ENCODE measurements at regions not wholly inside any gene's neighbourhood (a gene's known extent, or its start where the extent isn't known, plus 50 kb on each side); places are given as distances from the start of the nearest gene placed in this dataset.

- no peak for TF ChIP-seq ZNF394 (tag by site-specific recombination; IDR thresholded peaks at IDR 0.05; ENCODE audit: borderline replicate concordance)
- no peak for TF ChIP-seq ZNF416 (tag by site-specific recombination; IDR thresholded peaks at IDR 0.05)
- TF ChIP-seq ZNF335 (tag by site-specific recombination; conservative IDR thresholded peaks at IDR 0.05), result no peak
- TF ChIP-seq PRDM1 (tag by site-specific recombination; IDR thresholded peaks at IDR 0.05), result no peak
- no peak for TF ChIP-seq ZNF221 (tag by site-specific recombination; IDR thresholded peaks at IDR 0.05; ENCODE audit: borderline replicate concordance)
- no peak for TF ChIP-seq ZNF2 (tag by site-specific recombination; IDR thresholded peaks at IDR 0.05)
- TF ChIP-seq ZBTB21 (tag by site-specific recombination; IDR thresholded peaks at IDR 0.05), result no peak
These were observed 77.3 kb upstream of the RPH3A start (continued) for GRCh38 chr12:112714166-112714710.

DNA sequence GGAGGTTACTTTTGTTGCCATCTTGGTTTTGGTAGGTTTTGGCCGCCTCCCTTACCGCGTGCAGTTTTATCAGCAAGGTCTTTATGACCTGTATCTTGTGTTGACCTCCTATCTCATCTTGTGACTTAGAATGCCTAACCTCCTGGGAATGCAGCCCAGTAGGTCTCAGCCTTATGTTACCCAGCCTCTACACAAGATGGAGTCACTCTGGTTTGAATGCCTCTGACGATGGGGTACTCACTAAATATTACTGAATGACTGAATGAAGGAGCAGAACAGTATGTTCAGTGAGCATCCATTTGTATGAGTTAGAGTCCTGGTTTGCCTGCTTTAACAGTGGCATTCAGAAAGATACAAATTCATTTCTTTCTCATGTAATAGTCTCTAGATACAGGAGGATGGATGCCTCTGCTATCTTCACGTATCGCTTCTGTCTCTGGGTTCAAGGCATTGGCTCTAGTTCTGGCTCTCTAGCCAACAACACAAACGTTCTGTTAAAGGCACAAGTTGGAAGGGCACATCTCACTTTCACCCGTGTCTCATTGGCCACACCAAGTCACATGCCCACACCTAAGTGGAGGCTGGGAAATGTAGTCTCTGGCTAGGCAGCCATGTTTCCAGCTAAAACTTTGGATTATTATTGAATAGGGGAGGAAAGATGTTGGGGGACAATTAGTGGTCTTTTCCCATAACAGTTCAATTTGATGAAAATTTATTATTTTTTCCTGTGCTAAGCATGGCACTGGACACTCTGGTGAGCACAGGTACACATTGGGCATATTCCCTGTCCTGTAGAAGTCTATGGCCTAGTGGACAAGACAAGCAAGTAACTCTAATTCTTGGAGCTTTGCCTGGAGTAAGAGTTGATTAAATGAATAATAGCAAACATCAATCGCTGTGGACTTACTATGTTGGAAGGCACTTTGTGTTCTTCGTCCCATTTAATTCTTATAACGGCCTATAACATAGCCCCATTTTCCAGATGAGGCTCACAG is 75.2 kb upstream of the RPH3A start:
- no peaks in the 10 kb centered on the region for H3K9me3 ChIP-seq (ENCODE audit: control insufficient read depth, insufficient read depth, low read depth, low read length)
- ChIA-PET POLR2A (interaction anchor here (0.6 kb wide), 1 partner anchor 335 kb away, joined by 3 read pairs; no protein-coding TSS in a partner anchor), CTCF (no interaction called here)
- no peaks in the 10 kb centered on the region for H3K36me3 ChIP-seq (ENCODE audit: control insufficient read depth in 2 of 2, insufficient read depth in 1 of 2, low read length in 2 of 2)
- no peaks in the 10 kb centered on the region for H3K4me1 ChIP-seq (ENCODE audit: control insufficient read depth, insufficient read depth, low read length)
- no peak overlapping the region for H3K27ac ChIP-seq (ENCODE audit: extremely low read depth, low read depth, low read length)
- no peak for TF ChIP-seq SALL2 (tag by site-specific recombination; IDR thresholded peaks at IDR 0.05; ENCODE audit: borderline replicate concordance)
- TF ChIP-seq ZNF274 (IDR thresholded peaks at IDR 0.05; ENCODE audit: low read length), result no peak
- TF ChIP-seq ZNF274 (tag by site-specific recombination; IDR thresholded peaks at IDR 0.05; ENCODE audit: borderline replicate concordance), result no peak
- no peak for TF ChIP-seq TRIM28 (IDR thresholded peaks at IDR 0.05; ENCODE audit: borderline replicate concordance, low read length)
- TF ChIP-seq ZNF792 (tag by site-specific recombination; IDR thresholded peaks at IDR 0.05), result no peak
- H3K4me3 ChIP-seq (ENCODE audit: low read depth, low read length), result no peak overlapping the region

GRCh38 chr12:112728864-112729263 is 62.7 kb upstream of the RPH3A start:
- POLR2A ChIA-PET, result no interaction called here
- CTCF ChIA-PET, result no interaction called here
- no peaks in the 10 kb centered on the region for H3K36me3 ChIP-seq (ENCODE audit: control insufficient read depth in 2 of 2, insufficient read depth in 1 of 2, low read length in 2 of 2)
- no peak for TF ChIP-seq KLF10 (tag by site-specific recombination; IDR thresholded peaks at IDR 0.05)
- TF ChIP-seq ZNF146 (tag by site-specific recombination; IDR thresholded peaks at IDR 0.05), result no peak
- H3K4me3 ChIP-seq (ENCODE audit: low read depth, low read length), result no peak overlapping the region
- H3K9me3 ChIP-seq (ENCODE audit: control insufficient read depth, insufficient read depth, low read depth, low read length), result no peaks in the 10 kb centered on the region
- no peaks in the 10 kb centered on the region for H3K4me1 ChIP-seq (ENCODE audit: control insufficient read depth, insufficient read depth, low read length)
- H3K27ac ChIP-seq (ENCODE audit: extremely low read depth, low read depth, low read length), result no peak overlapping the region

DNA sequence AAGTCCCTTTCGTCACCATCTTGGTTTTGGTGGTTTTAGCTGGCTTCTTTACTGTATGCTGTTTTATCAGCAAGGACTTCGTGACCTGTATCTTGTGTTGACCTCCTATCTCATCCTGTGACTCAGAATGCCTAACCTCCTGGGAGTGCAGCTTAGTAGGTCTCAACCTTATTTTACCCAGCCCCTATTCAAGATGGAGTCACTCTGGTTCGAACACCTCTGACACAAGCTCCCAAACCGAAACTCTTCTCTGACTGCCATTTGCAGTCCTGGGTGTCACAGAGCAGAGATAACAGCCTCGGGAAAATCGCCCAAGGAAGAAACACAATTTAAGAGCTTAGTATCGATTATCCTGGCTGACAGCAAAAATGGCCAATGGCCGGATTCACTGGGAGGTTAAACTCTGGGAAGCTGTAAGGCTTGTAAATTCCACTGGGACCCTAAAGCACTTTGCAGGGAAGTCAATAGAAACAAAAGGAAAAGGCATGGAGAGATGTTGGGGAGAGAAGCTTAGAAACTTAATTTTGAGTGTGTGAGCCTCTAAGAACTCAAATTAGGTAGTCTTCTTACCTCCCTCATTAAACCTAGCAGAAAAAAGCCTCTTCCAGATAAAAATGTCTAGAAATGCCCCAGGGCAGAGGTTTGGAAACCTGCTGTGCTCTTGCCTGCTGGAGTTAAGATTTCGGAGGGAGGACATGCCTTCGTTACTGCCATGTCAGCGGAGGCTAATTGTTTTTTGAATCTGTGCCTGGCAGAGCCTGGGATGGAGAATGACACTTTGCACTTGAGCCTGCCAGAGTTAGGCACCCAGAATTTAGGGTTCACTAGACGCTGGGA is 56.5 kb upstream of the RPH3A start:
- no peaks in the 10 kb centered on the region for H3K4me1 ChIP-seq (ENCODE audit: control insufficient read depth, insufficient read depth, low read length)
- ChIA-PET CTCF (no interaction called here), POLR2A (no interaction called here)
- no peak overlapping the region for H3K27ac ChIP-seq (ENCODE audit: extremely low read depth, low read depth, low read length)
- H3K9me3 ChIP-seq (ENCODE audit: control insufficient read depth, insufficient read depth, low read depth, low read length), result no peaks in the 10 kb centered on the region
- H3K36me3 ChIP-seq (ENCODE audit: control insufficient read depth in 2 of 2, insufficient read depth in 1 of 2, low read length in 2 of 2), result no peaks in the 10 kb centered on the region
- H3K4me3 ChIP-seq (ENCODE audit: low read depth, low read length), result no peak overlapping the region
- no peak for TF ChIP-seq ZNF146 (tag by site-specific recombination; IDR thresholded peaks at IDR 0.05)
- no peak for TF ChIP-seq ZNF366 (tag by site-specific recombination; conservative IDR thresholded peaks at IDR 0.05)
- no peak for TF ChIP-seq ZNF324 (tag by site-specific recombination; IDR thresholded peaks at IDR 0.05)
- no peak for TF ChIP-seq ZNF416 (tag by site-specific recombination; IDR thresholded peaks at IDR 0.05)
- TF ChIP-seq KLF1 (tag by site-specific recombination; IDR thresholded peaks at IDR 0.05), result no peak
- TF ChIP-seq ZNF112 (tag by site-specific recombination; IDR thresholded peaks at IDR 0.05), result no peak
- no peak for TF ChIP-seq ZNF610 (tag by site-specific recombination; IDR thresholded peaks at IDR 0.05; ENCODE audit: borderline replicate concordance)
- TF ChIP-seq ZNF544 (tag by site-specific recombination; IDR thresholded peaks at IDR 0.05), result no peak
- TF ChIP-seq ZIC2 (tag by site-specific recombination; IDR thresholded peaks at IDR 0.05), result no peak
- TF ChIP-seq WT1 (tag by site-specific recombination; IDR thresholded peaks at IDR 0.05), result no peak
- TF ChIP-seq ZNF514 (tag by site-specific recombination; IDR thresholded peaks at IDR 0.05), result no peak
- TF ChIP-seq MEIS1 (CRISPR knock-in tag; IDR thresholded peaks at IDR 0.05; ENCODE audit: borderline replicate concordance), result no peak
- TF ChIP-seq ZNF624 (tag by site-specific recombination; IDR thresholded peaks at IDR 0.05), result no peak
- TF ChIP-seq ZNF777 (tag by site-specific recombination; IDR thresholded peaks at IDR 0.05; ENCODE audit: borderline replicate concordance), result no peak

All from HEK293 (cell line).